ENCODE measurements at regions not wholly inside any gene's neighbourhood (a gene's known extent, or its start where the extent isn't known, plus 50 kb on each side); places are given as distances from the start of the nearest gene placed in this dataset.

GRCh38 chr6:67361264-67361663 lies 1273.8 kb upstream of the ADGRB3 start:
- TF ChIP-seq CTCF (IDR thresholded peaks at IDR 0.05): no peak
- no peak for TF ChIP-seq POLR2A (IDR thresholded peaks at IDR 0.05)

All from prostate gland (tissue), 2 donors.